WTC11 (cell line): ENCODE measurements at regions not wholly inside any gene's neighbourhood (a gene's known extent, or its start where the extent isn't known, plus 50 kb on each side); places are given as distances from the start of the nearest gene placed in this dataset.

Experiments used
- ATAC-seq: fragments of 200-7000 bp; cut with Tn5 transposase; 2 replicates; pipeline ENCODE4 v1.10.0; 2021; ENCODE audit warnings: mild to moderate bottlenecking, moderate library complexity
- CTCF ChIA-PET: fragments of 300-600 bp; sonication (Branson Sonifier 250); formaldehyde crosslinking; loops from one replicate; lab custom pipeline; 2021; ENCODE audit warnings: antibody characterized with exemption; lab: Charles Lee
- POLR2A ChIA-PET: fragments of 350-600 bp; sonication (Branson Sonifier 250); formaldehyde crosslinking; loops from one replicate; lab custom pipeline; 2021; ENCODE audit warnings: antibody characterized with exemption; lab: Charles Lee
- DNase-seq: peaks from one replicate; pipeline ENCODE4 v3.0.0; 2021; ENCODE audit warnings: low spot score
- H3K27ac Mint-ChIP-seq: 2 replicates; pipeline ENCODE4 v1.8.0; 2021; ENCODE audit warnings: mixed read lengths
- H3K27me3 Mint-ChIP-seq: 2 replicates; pipeline ENCODE4 v1.8.0; 2021; ENCODE audit warnings: low read depth, mild to moderate bottlenecking, moderate library complexity, mixed read lengths
- H3K36me3 Mint-ChIP-seq: 2 replicates; pipeline ENCODE4 v1.8.0; 2021; ENCODE audit warnings: mixed read lengths
- H3K4me1 Mint-ChIP-seq: 2 replicates; pipeline ENCODE4 v1.8.0; 2022; ENCODE audit warnings: mixed read lengths
- H3K4me3 Mint-ChIP-seq: 2 replicates; pipeline ENCODE4 v1.8.0; 2021; ENCODE audit warnings: mild to moderate bottlenecking, moderate library complexity, mixed read lengths
- H3K9me3 Mint-ChIP-seq: 2 replicates; pipeline ENCODE4 v1.8.0; 2021; ENCODE audit warnings: mixed read lengths
- AFF4 ChIP-seq: sonication (generic); formaldehyde crosslinking; IDR thresholded peaks from 2 replicates; pipeline ENCODE4 v1.8.1; 2023; ENCODE audit warnings: mild to moderate bottlenecking, missing genetic modification reagents, borderline replicate concordance
- ATF3 ChIP-seq: sonication (generic); formaldehyde crosslinking; conservative IDR thresholded peaks from 2 replicates; pipeline ENCODE4 v1.8.1; 2022; ENCODE audit warnings: mild to moderate bottlenecking, missing genetic modification reagents
- CREB1 ChIP-seq: sonication (generic); formaldehyde crosslinking; IDR thresholded peaks from 2 replicates; pipeline ENCODE4 v1.8.0; 2023; ENCODE audit warnings: mild to moderate bottlenecking, missing genetic modification reagents
- CTCF ChIP-seq: fragments of 200-600 bp; IDR thresholded peaks from 2 replicates; pipeline ENCODE4 v1.8.0; 2022; ENCODE audit warnings: antibody characterized with exemption
- E2F5 ChIP-seq: sonication (generic); formaldehyde crosslinking; IDR thresholded peaks from 2 replicates; pipeline ENCODE4 v1.8.1; 2022; ENCODE audit warnings: mild to moderate bottlenecking, moderate library complexity, missing genetic modification reagents
- ERG ChIP-seq: fragments of 250-450 bp; sonication (Bioruptor Pico); IDR thresholded peaks from 2 replicates; pipeline ENCODE4 v1.8.0; 2021; ENCODE audit warnings: mild to moderate bottlenecking
- ESRRA ChIP-seq: sonication (generic); formaldehyde crosslinking; IDR thresholded peaks from 2 replicates; pipeline ENCODE4 v1.8.1; 2022; ENCODE audit warnings: mild to moderate bottlenecking, missing genetic modification reagents, borderline replicate concordance
- HMGXB4 ChIP-seq: sonication (generic); formaldehyde crosslinking; IDR thresholded peaks from 2 replicates; pipeline ENCODE4 v1.8.1; 2023; ENCODE audit warnings: mild to moderate bottlenecking, moderate library complexity, missing genetic modification reagents
- IRF2 ChIP-seq: sonication (generic); formaldehyde crosslinking; IDR thresholded peaks from 2 replicates; pipeline ENCODE4 v1.8.0; 2022; ENCODE audit warnings: low read depth, missing genetic modification reagents, borderline replicate concordance
- JAZF1 ChIP-seq: fragments of 250-450 bp; sonication (Bioruptor Pico); IDR thresholded peaks from 2 replicates; pipeline ENCODE4 v1.9.0; 2021; ENCODE audit warnings: moderate library complexity, mild to moderate bottlenecking, inconsistent platforms
- MAX ChIP-seq: sonication (generic); formaldehyde crosslinking; IDR thresholded peaks from 2 replicates; pipeline ENCODE4 v1.8.0; 2022; ENCODE audit warnings: mild to moderate bottlenecking, missing genetic modification reagents
- MLX ChIP-seq: sonication (generic); formaldehyde crosslinking; IDR thresholded peaks from 2 replicates; pipeline ENCODE4 v1.8.1; 2023; ENCODE audit warnings: mild to moderate bottlenecking, missing genetic modification reagents, moderate library complexity
- MYBL2 ChIP-seq: sonication (generic); formaldehyde crosslinking; IDR thresholded peaks from 2 replicates; pipeline ENCODE4 v1.8.1; 2023; ENCODE audit warnings: mild to moderate bottlenecking, moderate library complexity, missing genetic modification reagents
- OVOL2 ChIP-seq: fragments of 250-450 bp; sonication (Bioruptor Pico); IDR thresholded peaks from 2 replicates; pipeline ENCODE4 v1.9.0; 2021; ENCODE audit warnings: mild to moderate bottlenecking, borderline replicate concordance
- SOX15 ChIP-seq: fragments of 250-450 bp; sonication (Bioruptor Pico); IDR thresholded peaks from 2 replicates; pipeline ENCODE4 v1.9.0; 2021; ENCODE audit warnings: mild to moderate bottlenecking
- SP1 ChIP-seq: sonication (generic); formaldehyde crosslinking; conservative IDR thresholded peaks from 2 replicates; pipeline ENCODE4 v1.8.1; 2022; ENCODE audit warnings: missing genetic modification reagents
- TEAD4 ChIP-seq: sonication (generic); formaldehyde crosslinking; IDR thresholded peaks from 2 replicates; pipeline ENCODE4 v1.8.0; 2022; ENCODE audit warnings: mild to moderate bottlenecking, missing genetic modification reagents
- ZNF138 ChIP-seq: sonication (generic); formaldehyde crosslinking; conservative IDR thresholded peaks from 2 replicates; pipeline ENCODE4 v1.8.1; 2022; ENCODE audit warnings: mild to moderate bottlenecking, moderate library complexity, missing genetic modification reagents
- ZNF263 ChIP-seq: sonication (generic); formaldehyde crosslinking; IDR thresholded peaks from 2 replicates; pipeline ENCODE4 v1.8.1; 2022; ENCODE audit warnings: low read depth, mild to moderate bottlenecking, moderate library complexity, missing genetic modification reagents
- ZNF281 ChIP-seq: sonication (generic); formaldehyde crosslinking; IDR thresholded peaks from 2 replicates; pipeline ENCODE4 v1.8.0; 2023; ENCODE audit warnings: mild to moderate bottlenecking, missing genetic modification reagents
- ZNF396 ChIP-seq: fragments of 250-450 bp; sonication (Bioruptor Pico); IDR thresholded peaks from 2 replicates; pipeline ENCODE4 v1.8.0; 2021; ENCODE audit warnings: mild to moderate bottlenecking, moderate library complexity, borderline replicate concordance

- Mint-ChIP-seq H3K27ac (no peak overlapping the region), H3K9me3 (no peaks in the 10 kb centered on the region), H3K4me1 (peaks cover 12% of the 10 kb centered on the region), H3K36me3 (no peaks in the 10 kb centered on the region), H3K27me3 (no peaks in the 10 kb centered on the region), H3K4me3 (no peak overlapping the region)
- POLR2A ChIA-PET, result no interaction called here
- TF ChIP-seq ATF3 (CRISPR knock-in tag), result no peak
- TF ChIP-seq IRF2 (CRISPR knock-in tag), result no peak
- TF ChIP-seq OVOL2, result no peak
- CTCF ChIA-PET, result no interaction called here
- DNase-seq (no peak), ATAC-seq (no peak)
Measured at GRCh38 chr15:53274630-53275029, 484.5 kb upstream of the ONECUT1 start.

- H3K27me3 Mint-ChIP-seq, result no peaks in the 10 kb centered on the region
- H3K36me3 Mint-ChIP-seq, result no peaks in the 10 kb centered on the region
- no peak overlapping the region for H3K4me3 Mint-ChIP-seq
- no peak overlapping the region for H3K27ac Mint-ChIP-seq
- TF ChIP-seq E2F5 (CRISPR knock-in tag), result no peak
- TF ChIP-seq ESRRA (CRISPR knock-in tag), result no peak
- no peak for TF ChIP-seq TEAD4 (CRISPR knock-in tag)
- no peak for TF ChIP-seq CREB1 (CRISPR knock-in tag)
- TF ChIP-seq MAX (CRISPR knock-in tag), result no peak
- TF ChIP-seq MYBL2 (CRISPR knock-in tag), result no peak
- TF ChIP-seq ZNF263 (CRISPR knock-in tag), result no peak
- no peak for TF ChIP-seq SP1 (CRISPR knock-in tag)
- TF ChIP-seq ZNF281, result no peak
- TF ChIP-seq AFF4 (CRISPR knock-in tag), result no peak
- no peak for TF ChIP-seq ERG (CRISPR knock-in tag)
- no peak for TF ChIP-seq SOX15 (CRISPR knock-in tag)
- no peak for TF ChIP-seq CTCF
- no peak for TF ChIP-seq ZNF396
- TF ChIP-seq ZNF138 (CRISPR knock-in tag), result no peak
- TF ChIP-seq HMGXB4, result no peak
- TF ChIP-seq JAZF1, result no peak
- TF ChIP-seq MLX (CRISPR knock-in tag), result no peak
- no peaks in the 10 kb centered on the region for H3K9me3 Mint-ChIP-seq
- CTCF ChIA-PET, result no interaction called here
- DNase-seq, result no peak
- H3K4me1 Mint-ChIP-seq, result peaks cover 12% of the 10 kb centered on the region
- POLR2A ChIA-PET, result no interaction called here
- ATAC-seq, result no peak
Measured at GRCh38 chr15:53272116-53272515, 482.0 kb upstream of the ONECUT1 start.
